GM18519 (cell line): ENCODE measurements at regions not wholly inside any gene's neighbourhood (a gene's known extent, or its start where the extent isn't known, plus 50 kb on each side); places are given as distances from the start of the nearest gene placed in this dataset.

ENCODE experiments used
- ATAC-seq: cut with Tn5 transposase; IDR thresholded peaks from one replicate; pipeline ENCODE4 v1.9.1; 2021; ENCODE audit warnings: mild to moderate bottlenecking, moderate library complexity; ENCODE audit not compliant: unreplicated experiment, low FRiP score

DNA sequence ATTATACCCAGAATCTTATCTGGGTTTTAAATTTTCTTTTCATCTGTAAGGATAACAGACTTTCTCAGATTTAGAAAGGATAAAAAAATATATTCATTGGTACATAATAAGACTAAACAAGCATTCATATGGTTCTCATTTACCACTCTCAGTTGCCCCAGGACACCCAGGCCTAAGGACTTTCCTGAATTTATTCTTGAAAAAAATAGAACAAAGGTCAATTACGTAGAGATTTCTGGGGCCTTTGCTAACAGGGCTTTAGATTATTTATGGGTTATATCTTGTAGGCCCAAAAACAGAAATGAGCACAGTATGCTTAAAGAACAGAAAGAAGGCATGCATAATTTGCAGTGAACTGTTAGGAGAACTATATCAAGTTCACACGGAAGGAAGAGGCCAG is 269.0 kb upstream of the COL3A1 start:
- ATAC-seq = no peak

DNA sequence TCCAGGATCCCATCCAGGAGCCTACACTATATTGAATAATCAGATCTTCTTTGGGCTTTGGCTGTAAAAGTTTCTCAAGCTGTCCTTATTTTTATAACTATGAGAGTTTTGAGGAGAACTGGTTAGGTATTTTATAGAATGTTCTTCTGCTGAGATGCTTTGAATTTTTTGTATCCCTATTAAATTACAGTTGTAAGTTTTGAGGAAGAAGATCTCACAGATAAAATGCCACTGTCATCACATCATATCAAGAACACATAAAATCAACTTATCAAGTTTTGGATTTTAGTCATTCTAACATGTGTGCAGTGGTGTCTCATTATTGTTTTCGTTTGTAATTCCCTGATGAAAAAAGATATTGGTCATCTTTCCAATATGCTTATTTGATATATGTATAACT is 260.2 kb upstream of the COL3A1 start:
- no peak for ATAC-seq

DNA sequence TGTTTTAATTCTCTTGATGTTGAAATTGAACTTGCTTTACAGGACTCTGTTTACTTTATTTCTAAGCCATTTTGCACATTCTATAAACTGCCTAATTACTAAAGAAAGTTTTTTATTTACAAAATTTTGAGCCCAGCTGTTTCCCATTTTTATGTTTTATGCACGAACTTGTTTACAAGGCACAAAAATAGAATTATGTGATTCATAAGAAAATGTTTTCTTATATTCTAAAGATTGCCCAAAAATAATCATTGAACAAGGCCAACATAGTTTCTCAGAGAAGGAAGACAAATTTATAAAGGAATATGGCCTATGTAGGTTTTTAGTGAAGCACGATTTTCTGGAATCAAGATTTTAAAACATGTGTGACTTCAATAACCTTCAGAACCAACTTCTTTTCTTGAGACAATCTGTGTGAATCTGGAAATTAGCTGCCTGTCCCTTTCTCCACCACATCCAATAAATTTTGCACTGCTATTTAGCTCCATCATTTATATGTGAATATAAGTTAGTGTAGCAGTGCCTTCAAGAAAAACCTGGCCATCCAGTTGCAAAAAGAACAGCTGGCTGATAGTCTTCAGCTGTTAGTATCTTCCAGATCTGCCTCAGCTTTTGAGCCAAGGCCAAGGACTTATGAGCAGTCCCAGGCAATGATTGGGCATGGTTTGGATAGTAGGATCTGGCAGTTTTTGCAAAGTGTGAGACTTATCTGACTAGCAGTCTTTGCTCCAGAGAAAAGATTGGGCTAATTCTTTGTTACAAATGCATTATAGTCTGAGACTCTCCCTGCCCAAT is 253.2 kb upstream of the COL3A1 start:
- no peak for ATAC-seq

DNA sequence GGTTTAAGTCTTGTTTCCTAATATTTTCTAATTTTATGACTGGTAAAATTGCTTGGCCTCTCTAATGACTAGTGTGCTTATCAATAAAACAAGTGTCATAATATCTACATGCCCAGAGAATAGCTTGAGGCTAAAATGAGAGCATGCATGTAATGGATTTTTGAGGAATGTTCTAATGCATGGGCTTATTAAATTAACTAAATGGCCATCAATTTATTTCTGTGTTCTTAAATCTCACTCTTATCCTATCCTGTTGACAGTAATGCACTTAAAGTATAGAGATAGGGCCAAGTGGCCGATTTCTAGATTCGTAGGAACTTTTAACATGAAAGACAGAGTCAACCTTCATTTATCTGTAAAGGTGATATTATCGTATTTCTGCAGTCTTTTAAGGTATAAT is 252.4 kb upstream of the COL3A1 start:
- ATAC-seq = no peak

- no peak for ATAC-seq
Measured at GRCh38 chr2:188725746-188726360, 248.3 kb upstream of the COL3A1 start.

DNA sequence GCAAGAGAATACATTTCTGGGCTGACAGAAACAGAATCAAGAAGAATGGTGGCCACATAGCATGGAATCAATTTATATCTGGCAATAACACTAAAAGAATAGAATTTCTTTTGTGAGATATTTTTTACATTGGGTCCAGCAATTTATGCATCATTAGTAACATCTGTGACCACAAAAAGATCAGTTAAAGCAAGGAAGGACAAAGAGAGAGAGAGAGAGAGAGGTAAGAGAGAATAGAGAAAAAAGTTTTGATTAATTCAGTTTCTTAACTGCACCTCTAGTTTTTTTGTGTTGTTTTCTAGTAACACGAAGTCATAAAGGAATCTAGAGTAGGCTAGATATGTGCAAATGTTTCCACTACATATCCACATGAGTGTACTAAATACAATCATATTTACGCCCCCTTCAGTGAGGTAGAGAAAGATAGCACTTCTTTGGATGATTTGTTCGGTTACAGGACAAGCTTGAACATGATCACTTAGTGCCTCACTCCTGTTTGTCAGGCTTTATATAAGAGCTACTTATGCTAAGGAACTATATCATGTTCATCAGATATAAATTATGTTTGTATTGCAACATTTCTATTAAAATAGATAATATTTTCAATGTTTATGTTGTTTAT is 247.4 kb upstream of the COL3A1 start:
- ATAC-seq = no peak

- no peak for ATAC-seq
Measured at GRCh38 chr2:188727846-188728245, 246.3 kb upstream of the COL3A1 start.

- no peak for ATAC-seq
Measured at GRCh38 chr2:188734691-188735090, 239.5 kb upstream of the COL3A1 start.

DNA sequence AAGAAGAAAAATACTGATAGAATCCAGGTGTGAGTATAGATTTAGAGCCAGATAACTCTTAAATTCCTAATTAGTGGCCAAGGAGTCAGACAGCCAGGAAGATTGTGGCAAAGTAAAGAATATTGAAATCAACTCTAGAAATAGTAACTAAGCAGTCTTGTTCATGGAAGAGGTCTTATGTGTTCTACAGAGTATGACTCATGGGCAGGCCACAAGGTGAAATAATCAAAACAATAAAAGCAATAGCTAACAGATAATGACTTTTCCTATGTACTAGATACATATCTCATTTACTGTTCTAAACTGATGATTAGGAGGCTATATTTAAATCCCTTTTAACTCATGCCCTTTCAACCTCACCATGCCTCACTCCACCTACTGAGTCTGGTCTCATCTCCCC is 227.4 kb upstream of the COL3A1 start:
- ATAC-seq = no peak

- ATAC-seq = no peak
Measured at GRCh38 chr2:188751816-188752215, 222.4 kb upstream of the COL3A1 start.

DNA sequence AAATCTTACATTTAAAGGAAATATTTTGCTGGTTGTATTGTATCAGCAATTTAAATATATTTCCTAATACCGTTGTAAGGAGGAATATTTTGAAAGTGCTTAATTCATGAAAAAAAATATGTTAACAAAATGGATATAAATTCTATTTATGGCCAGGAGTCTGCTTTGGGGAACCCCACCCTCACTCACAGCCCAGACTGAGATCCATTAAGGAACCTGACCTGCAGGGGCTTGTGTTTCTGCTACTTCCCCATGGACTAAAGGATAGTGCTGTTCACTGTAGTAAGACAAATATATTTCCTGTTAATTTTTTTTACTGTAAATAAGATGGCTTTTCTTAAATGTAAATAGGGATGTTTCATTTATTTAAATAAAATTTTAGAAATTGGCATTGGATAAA is 221.9 kb upstream of the COL3A1 start:
- ATAC-seq = no peak

GRCh38 chr2:188762151-188762550 is 212.0 kb upstream of the COL3A1 start:
- no peak for ATAC-seq

DNA sequence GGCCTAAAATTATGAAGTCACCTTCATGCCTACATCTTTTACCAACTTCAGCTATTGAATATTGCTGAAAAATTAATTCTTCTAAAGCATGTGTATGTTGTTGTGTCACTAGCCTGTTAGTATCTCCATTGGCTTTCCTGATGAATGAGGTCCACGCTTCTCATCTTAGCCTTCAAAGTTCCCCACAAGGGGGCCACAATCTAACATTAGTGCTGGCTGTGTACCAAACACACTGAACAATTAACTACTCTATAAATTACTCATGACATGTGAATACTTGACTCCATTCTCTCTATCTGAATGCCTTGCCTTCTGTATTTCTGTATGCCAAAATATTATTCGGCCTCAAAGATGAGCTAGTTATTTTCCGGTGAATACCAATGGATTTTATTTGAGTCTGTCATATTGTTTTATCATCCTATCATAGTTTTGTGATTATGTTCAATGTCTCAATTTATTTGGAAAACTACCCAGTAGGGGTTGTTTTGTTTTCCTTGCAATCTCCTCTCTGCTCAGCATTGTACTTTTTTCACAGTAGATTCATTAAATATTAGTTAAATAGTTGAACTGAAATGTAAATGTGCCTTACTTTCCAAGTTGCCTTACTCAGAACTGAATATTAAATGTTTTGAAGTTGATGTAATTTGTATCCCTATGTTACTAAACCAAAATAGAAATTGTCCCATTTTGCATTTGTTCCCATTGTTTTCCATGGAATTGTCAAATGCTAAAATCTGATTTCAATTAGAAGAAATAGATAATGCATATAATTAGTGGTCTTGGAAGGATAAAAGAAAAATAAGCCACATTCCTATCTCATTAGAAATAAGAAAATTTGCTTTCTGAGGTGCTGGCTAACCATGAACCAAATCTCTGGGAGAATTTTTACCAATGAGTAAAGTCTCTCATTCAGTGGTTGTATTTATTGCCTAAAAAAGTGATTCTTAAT is 208.4 kb upstream of the COL3A1 start:
- no peak for ATAC-seq

DNA sequence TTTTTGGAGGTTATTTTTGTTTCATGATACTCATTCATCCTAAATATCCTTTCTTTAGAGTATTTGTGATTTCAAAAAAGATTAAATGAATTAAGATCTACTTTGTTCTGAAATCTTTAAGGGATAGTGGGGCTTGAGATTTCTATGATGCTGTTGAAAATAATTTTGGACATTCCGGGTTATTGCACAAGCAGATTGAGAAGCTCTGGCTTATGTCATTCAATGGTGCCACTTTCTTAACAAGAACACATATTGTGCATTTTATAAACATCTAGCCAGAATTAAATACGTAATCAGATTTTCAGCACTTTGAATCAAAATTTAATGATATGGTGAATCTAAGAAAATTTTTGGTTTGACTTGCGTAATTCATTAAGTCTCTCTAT is 207.7 kb upstream of the COL3A1 start:
- ATAC-seq = no peak

GRCh38 chr2:188767176-188767575 is 207.0 kb upstream of the COL3A1 start:
- no peak for ATAC-seq

DNA sequence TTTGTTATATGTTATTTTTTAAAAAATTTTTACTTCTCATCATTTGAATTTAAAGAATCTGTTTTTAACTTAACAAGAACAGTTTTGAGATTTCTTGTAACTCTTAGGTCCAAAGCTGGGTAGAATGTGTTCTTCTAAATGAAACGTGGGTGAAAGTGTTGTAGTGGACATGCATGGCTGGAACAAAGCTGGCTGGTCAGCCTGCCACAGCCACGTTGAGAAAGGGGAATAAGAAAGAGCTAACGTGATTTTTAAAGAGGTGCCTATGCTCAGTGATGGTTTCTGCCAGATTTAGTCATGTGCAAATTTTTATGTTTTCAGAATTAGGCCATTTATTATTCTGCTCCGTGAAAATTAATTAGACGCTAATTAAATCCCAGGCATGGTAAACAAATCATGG is 203.9 kb upstream of the COL3A1 start:
- ATAC-seq = no peak

GRCh38 chr2:188773075-188773474 is 201.1 kb upstream of the COL3A1 start:
- no peak for ATAC-seq

DNA sequence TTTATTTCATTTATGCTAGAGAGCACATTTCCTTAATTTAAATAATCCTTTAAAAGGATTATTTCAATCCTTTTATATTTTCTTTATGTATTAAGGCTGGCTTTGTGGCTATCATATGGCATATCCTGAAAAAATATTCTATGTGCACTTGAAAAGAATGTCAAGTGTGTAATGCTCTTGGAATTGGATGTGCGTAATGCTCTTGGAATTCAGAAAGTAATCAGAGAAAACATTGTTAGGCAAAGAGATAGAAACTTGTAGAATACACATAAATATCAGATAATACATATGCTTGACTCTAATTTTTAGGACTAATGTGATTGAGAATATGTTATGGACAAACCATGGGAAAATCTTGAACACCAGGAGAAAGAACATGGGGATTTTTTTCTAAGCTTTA is 197.5 kb upstream of the COL3A1 start:
- no peak for ATAC-seq

- no peak for ATAC-seq
Measured at GRCh38 chr2:188784269-188784762, 189.9 kb upstream of the COL3A1 start.

- no peak for ATAC-seq
Measured at GRCh38 chr2:188785061-188785460, 189.1 kb upstream of the COL3A1 start.

GRCh38 chr2:188785490-188785889 is 188.7 kb upstream of the COL3A1 start:
- no peak for ATAC-seq
